IMR-90 (cell line): ENCODE measurements at regions not wholly inside any gene's neighbourhood (a gene's known extent, or its start where the extent isn't known, plus 50 kb on each side); places are given as distances from the start of the nearest gene placed in this dataset.

Experiments used
- ATAC-seq: fragments of 200-7000 bp; cut with Tn5 transposase; 2 replicates; pipeline ENCODE4 v1.9.1; 2020; ENCODE audit warnings: low read depth, mild to moderate bottlenecking, moderate library complexity
- BruUV-seq: library from RNA; stranded (reverse); fragments of 400-500 nt; replicated peaks from 2 replicates; lab custom pipeline; 2021; lab: Mats Ljungman, UMichigan
- CTCF ChIA-PET: fragments of 300-600 bp; formaldehyde crosslinking; extraction: SDS; loops from one replicate; lab custom pipeline; 2021; ENCODE audit warnings: antibody characterized with exemption; lab: Yijun Ruan, JAX
- POLR2A ChIA-PET: fragments of 300-600 bp; sonication (Branson Sonifier 250); formaldehyde crosslinking; loops from one replicate; lab custom pipeline; 2022; ENCODE audit warnings: antibody characterized with exemption; ENCODE audit not compliant: unreplicated experiment; lab: Charles Lee
- DNase-seq: peaks from one replicate; pipeline ENCODE4 v3.0.0; 2013
- H2AFZ ChIP-seq: replicated peaks from 2 replicates; pipeline ENCODE3; 2013; ENCODE audit warnings: low read length, mild to moderate bottlenecking; ENCODE audit not compliant: poor library complexity
- H2AK5ac ChIP-seq: 2 replicates; pipeline ENCODE4 v1.6.1; 2013; ENCODE audit warnings: low read depth, low read length, inconsistent platforms
- H2AK9ac ChIP-seq: replicated peaks from 2 replicates; pipeline ENCODE3; 2013; ENCODE audit warnings: mild to moderate bottlenecking, low read depth, low read length, moderate library complexity; ENCODE audit not compliant: poor library complexity
- H2BK120ac ChIP-seq: 2 replicates; pipeline ENCODE4 v1.6.1; 2013; ENCODE audit warnings: low read depth, low read length, inconsistent platforms
- H2BK15ac ChIP-seq: 3 replicates; pipeline ENCODE4 v1.6.1; 2013; ENCODE audit warnings: low read depth, low read length, inconsistent platforms
- H2BK20ac ChIP-seq: 2 replicates; pipeline ENCODE4 v1.6.1; 2013; ENCODE audit warnings: low read depth, mild to moderate bottlenecking, inconsistent platforms, low read length, moderate library complexity
- H2BK5ac ChIP-seq: 2 replicates; pipeline ENCODE4 v1.6.1; 2013; ENCODE audit warnings: mild to moderate bottlenecking, low read depth, low read length, inconsistent platforms; ENCODE audit not compliant: poor library complexity, severe bottlenecking
- H3K14ac ChIP-seq: replicated peaks from 2 replicates; pipeline ENCODE4 v1.6.1; 2013; ENCODE audit warnings: low read depth, low read length, inconsistent platforms
- H3K18ac ChIP-seq: 2 replicates; pipeline ENCODE4 v1.6.1; 2013; ENCODE audit warnings: low read depth, low read length, control low read depth
- H3K23ac ChIP-seq: 2 replicates; pipeline ENCODE4 v1.6.1; 2013; ENCODE audit warnings: low read depth, low read length, inconsistent platforms
- H3K27ac ChIP-seq: 2 replicates; pipeline ENCODE4 v1.5.1; 2013; ENCODE audit warnings: mild to moderate bottlenecking, control low read depth, low read length; ENCODE audit not compliant: insufficient read depth
- H3K27me3 ChIP-seq: 2 replicates; pipeline ENCODE4 v1.6.1; 2013; ENCODE audit warnings: low read length; ENCODE audit not compliant: control insufficient read depth, insufficient read depth
- H3K36me3 ChIP-seq: 2 replicates; pipeline ENCODE4 v1.6.1; 2013; ENCODE audit warnings: low read length, mixed read lengths; ENCODE audit not compliant: control insufficient read depth, insufficient read depth
- H3K4ac ChIP-seq: 2 replicates; pipeline ENCODE4 v1.6.1; 2013; ENCODE audit warnings: low read depth, low read length, inconsistent platforms
- H3K4me1 ChIP-seq: 2 replicates; pipeline ENCODE4 v1.6.1; 2013; ENCODE audit warnings: low read length, mixed read lengths; ENCODE audit not compliant: control insufficient read depth, insufficient read depth
- H3K4me2 ChIP-seq: 2 replicates; pipeline ENCODE4 v1.6.1; 2013; ENCODE audit warnings: low read depth, mild to moderate bottlenecking, control low read depth, low read length, moderate library complexity
- H3K4me3 ChIP-seq: 2 replicates; pipeline ENCODE4 v1.5.1; 2013; ENCODE audit warnings: low read depth, mild to moderate bottlenecking, control low read depth, low read length, moderate library complexity; ENCODE audit not compliant: insufficient read depth
- H3K56ac ChIP-seq: 2 replicates; pipeline ENCODE4 v1.6.1; 2013; ENCODE audit warnings: low read length, inconsistent platforms; ENCODE audit not compliant: insufficient read depth; ENCODE audit errors: extremely low read depth
- H3K79me1 ChIP-seq, 2 experiments: 2 replicates each; pipeline ENCODE4 v1.6.1; 2013; ENCODE audit warnings: low read length in 2 of 2, inconsistent platforms in 1 of 2, low read depth in 1 of 2
- H3K9ac ChIP-seq: 2 replicates; pipeline ENCODE4 v1.6.1; 2013; ENCODE audit warnings: low read depth, low read length, control low read depth
- H3K9me1 ChIP-seq: 2 replicates; pipeline ENCODE4 v1.6.1; 2013; ENCODE audit warnings: low read length, inconsistent platforms; ENCODE audit not compliant: insufficient read depth
- H3K9me3 ChIP-seq: 2 replicates; pipeline ENCODE4 v1.6.1; 2013; ENCODE audit warnings: low read length; ENCODE audit not compliant: control insufficient read depth, insufficient read depth
- H4K20me1 ChIP-seq: 2 replicates; pipeline ENCODE4 v1.6.1; 2013; ENCODE audit warnings: low read length, inconsistent platforms; ENCODE audit not compliant: insufficient read depth
- H4K5ac ChIP-seq: 2 replicates; pipeline ENCODE4 v1.6.1; 2013; ENCODE audit warnings: mild to moderate bottlenecking, low read depth, low read length, control low read depth
- H4K8ac ChIP-seq, 2 experiments: 2 replicates each; pipeline ENCODE4 v1.6.1; 2013; ENCODE audit warnings: low read depth in 2 of 2, low read length in 2 of 2, control low read depth in 1 of 2, inconsistent platforms in 1 of 2
- H4K91ac ChIP-seq: 2 replicates; pipeline ENCODE4 v1.6.1; 2013; ENCODE audit warnings: low read depth, low read length, inconsistent platforms; ENCODE audit not compliant: insufficient read depth
- BHLHE40 ChIP-seq: fragments of 150-350 bp; IDR thresholded peaks from 2 replicates; pipeline ENCODE4 v1.6.1; 2016; ENCODE audit warnings: mild to moderate bottlenecking, low read depth, low read length
- CEBPB ChIP-seq: IDR thresholded peaks from 2 replicates; pipeline ENCODE4 v1.6.1; 2012; ENCODE audit warnings: low read depth, low read length, improper control_type of control experiment
- MAFK ChIP-seq: IDR thresholded peaks from 2 replicates; pipeline ENCODE4 v1.6.1; 2012; ENCODE audit warnings: low read depth, low read length, improper control_type of control experiment
- MXI1 ChIP-seq: IDR thresholded peaks from 2 replicates; pipeline ENCODE4 v1.6.1; 2012; ENCODE audit warnings: low read depth, mild to moderate bottlenecking, low read length, moderate library complexity, borderline replicate concordance
- POLR2A ChIP-seq: IDR thresholded peaks from 2 replicates; pipeline ENCODE4 v1.6.1; 2012; ENCODE audit warnings: mild to moderate bottlenecking, low read depth, low read length
- RAD21 ChIP-seq: IDR thresholded peaks from 2 replicates; pipeline ENCODE4 v1.6.1; 2012; ENCODE audit warnings: low read length, improper control_type of control experiment
- RCOR1 ChIP-seq: IDR thresholded peaks from 2 replicates; pipeline ENCODE4 v1.6.1; 2012; ENCODE audit warnings: mild to moderate bottlenecking, low read length, improper control_type of control experiment; ENCODE audit not compliant: insufficient replicate concordance
- RFX5 ChIP-seq: IDR thresholded peaks from 2 replicates; pipeline ENCODE4 v1.8.0; 2012; ENCODE audit warnings: low read depth, mild to moderate bottlenecking, low read length, moderate library complexity
- SMC3 ChIP-seq: fragments of 150-350 bp; IDR thresholded peaks from 2 replicates; pipeline ENCODE4 v1.6.1; 2016; ENCODE audit warnings: low read depth, mild to moderate bottlenecking, antibody characterized with exemption, low read length, moderate library complexity
- USF2 ChIP-seq: fragments of 150-350 bp; IDR thresholded peaks from 2 replicates; pipeline ENCODE4 v1.6.1; 2017; ENCODE audit warnings: mild to moderate bottlenecking, antibody characterized with exemption, low read length, low read depth
- WGBS, 2 experiments: methylation state at CpG; one replicate each; pipeline versions ENCODE4 v1.1.5 to v1.1.7; 2013; ENCODE audit warnings: missing lambda C conversion rate in 2 of 2; ENCODE audit not compliant: insufficient read length in 1 of 2; ENCODE audit errors: extremely low coverage in 2 of 2; 5-methylcytosine and 5-hydroxymethylcytosine counted together
- dilution Hi-C: fragments of 300-500 bp; cut with HindIII; formaldehyde crosslinking; loops from one replicate; pipeline ENCODE4 v1.14.3; 2018; ENCODE audit warnings: low sequenced_read_pairs; ENCODE audit not compliant: unreplicated experiment
- in situ Hi-C: fragments of 300-500 bp; cut with MboI; formaldehyde crosslinking; loops from 3 replicates; pipeline ENCODE4 v1.14.3; 2019; ENCODE audit warnings: low sequenced_read_pairs, inconsistent platforms, mixed read lengths
- intact Hi-C: fragments of 100-400 bp; cut with micrococcal nuclease; formaldehyde crosslinking; loops from 2 replicates; pipeline ENCODE4 v1.10.0; 2022

- Histone ChIP-seq H3K36me3 (no peaks in the 10 kb centered on the region), H2BK120ac (no peak overlapping the region), H2BK20ac (no peak overlapping the region), H2AK9ac (no peak overlapping the region), H3K27me3 (no peaks in the 10 kb centered on the region), H2BK5ac (no peak overlapping the region), H3K9ac (no peak overlapping the region), H3K18ac (no peak overlapping the region), H3K14ac (0 out of 2 replicates have a peak overlapping the region, but pooled peaks have one; percentile 20), H4K91ac (no peak overlapping the region), H3K9me3 (no peaks in the 10 kb centered on the region), H4K20me1 (no peaks in the 10 kb centered on the region), H3K27ac (no peak overlapping the region), H3K4me2 (no peak overlapping the region), H4K5ac (0 out of 2 replicates have a peak overlapping the region, but pooled peaks have one; percentile 32), H3K9me1 (peaks cover 7% of the 10 kb centered on the region; the same call in 1 of the 2 replicates), H3K23ac (no peak overlapping the region), H3K4ac (no peak overlapping the region), H3K56ac (no peak overlapping the region), H2AK5ac (0 out of 2 replicates have a peak overlapping the region, but pooled peaks have one; percentile 17), H3K4me1 (peaks cover 9% of the 10 kb centered on the region), H2AFZ (no peak overlapping the region), H3K4me3 (no peak overlapping the region), H4K8ac (no peak overlapping the region), H2BK15ac (no peak overlapping the region), H3K79me1 (no peaks in the 10 kb centered on the region)
- ChIA-PET CTCF (interaction anchor here (0.6 to 1.2 kb wide), 2 partner anchors 71 to 221 kb away, joined by 3 to 7 read pairs; no protein-coding TSS in a partner anchor), POLR2A (no interaction called here)
- intact Hi-C loops (no loop called here), in situ Hi-C loops (loop anchor here (10.0 to 25.0 kb wide), 2 partner anchors 62 to 160 kb away; no protein-coding TSS in a partner anchor), dilution Hi-C loops (no loop called here)
- TF ChIP-seq RCOR1 (no peak), RAD21 (no peak), MAFK (no peak), MXI1 (no peak), SMC3 (no peak), BHLHE40 (no peak), POLR2A (no peak), RFX5 (no peak), CEBPB (no peak), USF2 (no peak)
- no peak for DNase-seq
- no peak for ATAC-seq
- 100% methylated on average over 1 of the region's 4 CpGs; no CpG with 5 or more reads in 1 of the 2 experiments for WGBS, 2 experiments
- no TSS peak for BruUV-seq
These were observed 97.2 kb upstream of the SLC44A1 start for GRCh38 chr9:105147110-105147871.
